H54 (cell line): ENCODE measurements at regions not wholly inside any gene's neighbourhood (a gene's known extent, or its start where the extent isn't known, plus 50 kb on each side); places are given as distances from the start of the nearest gene placed in this dataset.

Experiments used
- DNase-seq: peaks from one replicate; pipeline ENCODE4 v3.0.0; 2011; ENCODE audit warnings: low spot score, mixed read lengths; ENCODE audit not compliant: insufficient read length
- FAIRE-seq: peaks from 3 replicates; lab custom pipeline; 2011; peaks lifted over from hg19 to GRCh38; lab: Jason Lieb, UNC
- POLR2A ChIP-seq: IDR thresholded peaks from 2 replicates; pipeline ENCODE4 v1.6.1; 2011; ENCODE audit warnings: low read depth, mild to moderate bottlenecking, low read length

- DNase-seq: no peak
- FAIRE-seq: no peak
- no peak for TF ChIP-seq POLR2A
These were observed 225.3 kb upstream of the PELI2 start for GRCh38 chr14:55892906-55893305.

- DNase-seq (no peak), FAIRE-seq (no peak)
- TF ChIP-seq POLR2A: no peak
These were observed 224.5 kb upstream of the PELI2 start for GRCh38 chr14:55893705-55894104.

- DNase-seq (no peak), FAIRE-seq (no peak)
- no peak for TF ChIP-seq POLR2A
These were observed 221.2 kb upstream of the PELI2 start for GRCh38 chr14:55897031-55897430.

- no peak for DNase-seq
- FAIRE-seq: no peak
- TF ChIP-seq POLR2A: no peak
These were observed 219.3 kb upstream of the PELI2 start for GRCh38 chr14:55898938-55899337.

- FAIRE-seq: no peak
- no peak for DNase-seq
- no peak for TF ChIP-seq POLR2A
These were observed 218.7 kb upstream of the PELI2 start for GRCh38 chr14:55899531-55899930.

GRCh38 chr14:55900749-55901148, 217.5 kb upstream of the PELI2 start:
- no peak for TF ChIP-seq POLR2A
- FAIRE-seq: no peak
- no peak for DNase-seq

GRCh38 chr14:55901291-55901690, 216.9 kb upstream of the PELI2 start:
- DNase-seq: no peak
- TF ChIP-seq POLR2A: no peak
- no peak for FAIRE-seq

- FAIRE-seq (no peak), DNase-seq (no peak)
- no peak for TF ChIP-seq POLR2A
These were observed 216.0 kb upstream of the PELI2 start for GRCh38 chr14:55902241-55902640.

- no peak for DNase-seq
- no peak for TF ChIP-seq POLR2A
- FAIRE-seq: no peak
These were observed 214.1 kb upstream of the PELI2 start for GRCh38 chr14:55904086-55904485.

- DNase-seq (no peak), FAIRE-seq (no peak)
- no peak for TF ChIP-seq POLR2A
These were observed 210.1 kb upstream of the PELI2 start for GRCh38 chr14:55908106-55908505.

GRCh38 chr14:55909879-55910278, 208.3 kb upstream of the PELI2 start:
- TF ChIP-seq POLR2A: no peak
- DNase-seq (no peak), FAIRE-seq (no peak)

- no peak for DNase-seq
- no peak for FAIRE-seq
- no peak for TF ChIP-seq POLR2A
These were observed 207.5 kb upstream of the PELI2 start for GRCh38 chr14:55910601-55911243.

GRCh38 chr14:55911776-55912175, 206.4 kb upstream of the PELI2 start:
- no peak for TF ChIP-seq POLR2A
- no peak for DNase-seq
- FAIRE-seq: no peak

GRCh38 chr14:55912344-55912743, 205.9 kb upstream of the PELI2 start:
- DNase-seq (no peak), FAIRE-seq (no peak)

GRCh38 chr14:55913324-55914025, 204.7 kb upstream of the PELI2 start:
- no peak for TF ChIP-seq POLR2A
- DNase-seq: no peak
- no peak for FAIRE-seq

More at GRCh38 chr14:55912344-55912743, 205.9 kb upstream of the PELI2 start:
- no peak for TF ChIP-seq POLR2A

GRCh38 chr14:55914771-55915170, 203.4 kb upstream of the PELI2 start:
- DNase-seq (no peak), FAIRE-seq (no peak)
- no peak for TF ChIP-seq POLR2A
